Natural killer cell treated with Interleukin-12 subunit alpha and Interleukin-12 subunit beta and Interleukin-15 and Interleukin-18, amount 100 ng/mL, for 72 hours (primary cell): ENCODE measurements at regions not wholly inside any gene's neighbourhood (a gene's known extent, or its start where the extent isn't known, plus 50 kb on each side); places are given as distances from the start of the nearest gene placed in this dataset.

Experiments
- ATAC-seq, 2 donors: fragments of 150-1000 bp; cut with Tn5 transposase in 1 of 2; sonication (Bioruptor Pico), chemical (Tn5 transposase) in 1 of 2; 2 replicates each; pipeline ENCODE4 v1.10.0; 2021
- DNase-seq: peaks from one replicate; pipeline ENCODE4 v3.0.0; 2022; ENCODE audit warnings: low spot score
- H3K27ac Mint-ChIP-seq, 2 donors: 1 replicate in 1 of 2; 2 replicates in 1 of 2; pipeline ENCODE4 v1.8.0; 2022; ENCODE audit warnings: mixed read lengths in 2 of 2, mild to moderate bottlenecking in 1 of 2, moderate library complexity in 1 of 2
- H3K27me3 Mint-ChIP-seq, 2 donors: 1 replicate in 1 of 2; 2 replicates in 1 of 2; pipeline ENCODE4 v1.8.0; 2022; ENCODE audit warnings: mixed read lengths in 2 of 2
- H3K36me3 Mint-ChIP-seq: one replicate; pipeline ENCODE4 v1.8.0; 2022; ENCODE audit warnings: mixed read lengths
- H3K4me1 Mint-ChIP-seq, 2 donors: 1 replicate in 1 of 2; 2 replicates in 1 of 2; pipeline ENCODE4 v1.8.0; 2022; ENCODE audit warnings: low read depth in 2 of 2, mixed read lengths in 2 of 2, mild to moderate bottlenecking in 1 of 2
- H3K4me3 Mint-ChIP-seq: one replicate; pipeline ENCODE4 v1.8.0; 2022; ENCODE audit warnings: mixed read lengths
- H3K9me3 Mint-ChIP-seq: 2 replicates; pipeline ENCODE4 v1.8.0; 2022; ENCODE audit warnings: mixed read lengths

DNA sequence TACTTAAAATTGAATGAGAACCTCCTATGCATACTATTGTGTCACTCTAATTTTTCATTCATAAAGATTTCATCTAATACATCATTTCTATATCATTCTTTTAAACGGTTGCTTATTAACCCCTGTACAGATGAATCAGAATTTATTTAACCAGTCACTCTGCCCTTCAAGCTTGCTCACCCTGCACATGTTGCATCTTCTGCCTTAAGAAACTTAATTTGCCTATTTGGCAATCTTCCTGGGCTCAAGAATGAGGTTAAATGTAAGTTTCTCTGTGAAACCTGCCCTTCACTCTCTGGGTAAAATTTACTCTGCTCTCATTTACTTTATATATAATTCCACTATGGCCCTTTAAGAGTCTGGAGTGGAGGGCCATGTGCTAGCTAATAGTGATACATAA, 434.7 kb upstream of the ZNF608 start:
- Mint-ChIP-seq H3K4me3 (no peak overlapping the region), H3K4me1 (no peaks in the 10 kb centered on the region), H3K9me3 (peaks cover 16% of the 10 kb centered on the region), H3K36me3 (no peaks in the 10 kb centered on the region), H3K27ac (no peak overlapping the region), H3K27me3 (peaks cover 0 to 3% of the 10 kb centered on the region in 2 donors)
- ATAC-seq (no peak), DNase-seq (no peak)

DNA sequence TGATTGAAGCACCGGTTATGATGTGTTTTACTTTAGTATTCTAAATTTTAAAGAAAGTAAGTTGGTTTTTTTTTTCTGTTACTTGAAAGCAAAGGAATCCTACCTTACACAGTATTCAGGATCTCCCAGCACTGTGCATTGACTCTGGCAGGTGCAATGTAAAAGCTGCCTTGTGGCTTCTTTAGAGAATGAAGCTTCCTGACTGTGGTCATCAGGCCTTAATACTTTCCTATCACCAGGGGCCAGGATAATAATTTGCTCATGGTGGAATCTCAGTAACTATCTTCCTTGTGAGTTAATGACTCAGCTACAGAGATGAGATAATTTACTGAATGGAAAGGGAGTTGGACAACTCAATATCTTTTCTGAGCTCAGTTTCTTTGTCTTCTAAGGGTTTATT, 435.5 kb upstream of the ZNF608 start:
- H3K4me1 Mint-ChIP-seq = no peaks in the 10 kb centered on the region
- no peak overlapping the region for H3K27ac Mint-ChIP-seq
- no peak overlapping the region for H3K4me3 Mint-ChIP-seq
- no peaks in the 10 kb centered on the region for H3K36me3 Mint-ChIP-seq
- H3K27me3 Mint-ChIP-seq = peaks cover 0 to 3% of the 10 kb centered on the region in 2 donors
- peaks cover 15% of the 10 kb centered on the region for H3K9me3 Mint-ChIP-seq
- ATAC-seq (no peak), DNase-seq (no peak)

DNA sequence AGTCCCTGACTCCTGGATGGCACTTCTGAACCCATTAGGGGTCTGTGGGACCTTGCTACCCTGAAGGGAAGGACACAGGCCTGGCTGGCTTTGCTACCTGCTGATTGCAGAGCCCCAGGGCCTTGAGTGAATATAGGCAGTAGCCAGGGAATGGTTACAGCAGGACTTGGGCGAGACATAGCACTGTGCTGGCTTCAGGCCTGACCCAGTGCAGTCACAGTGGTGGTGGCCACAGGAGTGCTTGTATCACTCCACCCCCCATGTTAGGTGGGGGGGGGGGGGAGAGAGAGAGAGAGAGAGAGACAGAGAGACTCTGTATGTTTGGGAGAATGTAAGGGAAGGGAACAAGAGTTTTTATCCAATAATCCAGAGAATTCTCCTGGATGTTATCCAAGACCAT, 439.3 kb upstream of the ZNF608 start:
- no peaks in the 10 kb centered on the region for H3K36me3 Mint-ChIP-seq
- no peak for DNase-seq
- no peak overlapping the region for H3K4me3 Mint-ChIP-seq
- peaks cover 0 to 2% of the 10 kb centered on the region in 2 donors for H3K27me3 Mint-ChIP-seq
- H3K27ac Mint-ChIP-seq = no peak overlapping the region
- no peaks in the 10 kb centered on the region for H3K4me1 Mint-ChIP-seq
- H3K9me3 Mint-ChIP-seq = peaks cover 2% of the 10 kb centered on the region
- ATAC-seq = peak in 1 of 2 donors; percentile 52

DNA sequence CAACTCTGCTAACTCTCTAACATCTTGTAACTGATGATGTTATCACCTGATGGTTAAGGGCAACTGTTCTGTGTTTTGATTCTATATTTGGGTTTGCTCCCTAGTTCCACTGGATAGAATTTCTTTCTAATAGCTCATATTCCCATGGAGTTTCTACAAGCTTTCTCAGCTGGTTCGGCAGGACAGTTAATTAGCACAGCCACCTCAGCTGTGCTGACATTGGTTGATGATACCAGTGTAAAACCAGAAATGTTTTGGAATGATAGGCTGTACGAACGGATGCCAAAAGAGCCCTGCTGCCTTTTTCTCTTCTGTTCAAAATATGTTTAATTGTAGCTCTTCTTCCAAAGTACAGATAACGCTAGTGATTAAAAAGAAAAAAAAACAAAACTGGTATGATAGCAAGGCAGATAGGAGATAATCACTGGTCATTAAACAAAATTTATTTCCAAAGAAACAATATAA, 440.5 kb upstream of the ZNF608 start:
- Mint-ChIP-seq H3K27me3 (peaks cover 0 to 4% of the 10 kb centered on the region in 2 donors), H3K36me3 (no peaks in the 10 kb centered on the region), H3K4me1 (no peaks in the 10 kb centered on the region), H3K27ac (no peak overlapping the region), H3K4me3 (no peak overlapping the region), H3K9me3 (peaks cover 3% of the 10 kb centered on the region)
- DNase-seq = no peak
- ATAC-seq = no peak

DNA sequence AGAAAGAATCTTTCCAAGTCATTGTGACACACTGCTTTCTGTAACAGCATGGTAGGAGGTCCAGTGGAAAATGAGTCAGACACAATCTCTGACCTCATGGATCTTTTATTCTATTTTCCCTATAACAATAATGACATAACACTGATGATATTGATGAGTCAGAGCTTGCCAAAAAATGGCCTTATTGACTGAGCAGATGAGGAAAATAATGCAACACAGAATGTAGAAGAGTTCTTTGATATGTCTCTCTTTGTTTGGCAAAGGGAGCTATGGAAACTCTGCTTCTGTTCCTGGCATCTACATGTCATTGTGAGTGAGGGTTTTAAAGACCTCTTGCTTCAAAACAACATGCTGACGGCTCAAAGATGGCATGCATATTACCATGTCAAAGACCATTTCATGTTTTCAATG, 443.1 kb upstream of the ZNF608 start:
- Mint-ChIP-seq H3K27me3 (peaks cover 0 to 4% of the 10 kb centered on the region in 2 donors), H3K36me3 (no peaks in the 10 kb centered on the region), H3K9me3 (peaks cover 3% of the 10 kb centered on the region), H3K4me3 (no peak overlapping the region), H3K4me1 (no peaks in the 10 kb centered on the region), H3K27ac (no peak overlapping the region)
- ATAC-seq (no peak), DNase-seq (no peak)

DNA sequence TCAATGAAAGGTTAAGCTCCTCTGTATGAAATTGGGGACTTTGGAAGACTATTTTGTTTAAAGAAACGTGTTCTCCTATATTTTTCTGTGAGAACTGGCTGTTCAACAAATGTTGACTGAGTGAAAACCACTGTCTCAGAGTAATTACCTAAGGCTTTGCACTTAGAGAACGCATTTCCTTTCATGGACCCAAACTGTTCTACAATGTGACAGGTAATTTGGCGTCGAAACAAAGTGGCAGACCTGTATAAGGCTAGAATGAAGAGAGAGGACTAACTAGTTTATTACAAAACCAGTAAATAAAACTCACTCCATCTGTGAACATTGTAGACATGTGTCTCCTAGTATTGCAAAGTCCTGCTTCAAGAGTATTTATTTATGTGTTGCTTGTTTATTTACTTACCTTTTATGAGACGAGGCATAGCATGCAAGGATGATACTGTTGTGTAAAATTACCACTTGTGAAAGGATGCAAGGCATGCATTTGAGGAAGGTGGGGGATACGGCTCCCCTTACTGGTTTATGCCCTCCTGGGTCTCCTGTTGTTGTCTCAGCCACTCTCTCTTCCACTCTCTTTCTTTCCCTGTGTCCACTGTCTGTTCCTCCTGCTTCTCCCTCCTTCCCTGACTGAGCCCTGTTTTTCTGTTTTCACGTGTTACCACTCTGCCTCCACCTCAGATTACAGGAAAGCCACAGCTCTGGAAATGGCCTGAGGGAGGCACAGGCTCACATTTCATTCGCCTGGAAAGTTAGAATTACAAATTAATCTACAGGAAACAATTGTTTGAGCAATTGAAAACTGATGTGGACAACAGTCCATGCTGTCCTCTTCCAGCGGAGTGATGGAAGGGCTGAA, 444.0 kb upstream of the ZNF608 start:
- DNase-seq (no peak), ATAC-seq (no peak)
- no peaks in the 10 kb centered on the region for H3K4me1 Mint-ChIP-seq
- peaks cover 0 to 4% of the 10 kb centered on the region in 2 donors for H3K27me3 Mint-ChIP-seq
- H3K27ac Mint-ChIP-seq = no peak overlapping the region
- no peak overlapping the region for H3K4me3 Mint-ChIP-seq
- no peaks in the 10 kb centered on the region for H3K36me3 Mint-ChIP-seq
- peaks cover 3% of the 10 kb centered on the region for H3K9me3 Mint-ChIP-seq

DNA sequence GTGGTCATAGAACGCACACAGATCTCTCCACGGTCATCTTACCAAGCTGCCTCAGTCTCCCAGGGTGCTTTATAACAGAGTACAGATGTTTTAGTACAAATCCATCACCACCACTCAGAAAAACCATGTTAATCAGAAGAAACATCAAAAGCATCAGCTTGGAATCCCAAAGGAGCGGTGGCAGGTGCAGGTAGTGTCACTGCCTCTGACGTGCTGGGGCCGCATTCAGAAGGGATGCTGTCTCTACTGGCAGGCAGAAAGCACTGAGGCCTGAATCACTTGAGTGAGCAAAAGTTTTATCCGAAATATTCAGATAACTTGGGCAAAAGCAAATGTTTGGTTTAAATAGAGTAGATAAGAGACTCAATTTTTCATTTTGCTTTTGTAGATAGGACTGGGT, 448.4 kb upstream of the ZNF608 start:
- ATAC-seq = no peak
- Mint-ChIP-seq H3K9me3 (peaks cover 3% of the 10 kb centered on the region), H3K4me3 (no peak overlapping the region), H3K4me1 (no peaks in the 10 kb centered on the region), H3K36me3 (no peaks in the 10 kb centered on the region), H3K27ac (no peak overlapping the region), H3K27me3 (peaks cover 0 to 4% of the 10 kb centered on the region in 2 donors)
- DNase-seq = no peak

DNA sequence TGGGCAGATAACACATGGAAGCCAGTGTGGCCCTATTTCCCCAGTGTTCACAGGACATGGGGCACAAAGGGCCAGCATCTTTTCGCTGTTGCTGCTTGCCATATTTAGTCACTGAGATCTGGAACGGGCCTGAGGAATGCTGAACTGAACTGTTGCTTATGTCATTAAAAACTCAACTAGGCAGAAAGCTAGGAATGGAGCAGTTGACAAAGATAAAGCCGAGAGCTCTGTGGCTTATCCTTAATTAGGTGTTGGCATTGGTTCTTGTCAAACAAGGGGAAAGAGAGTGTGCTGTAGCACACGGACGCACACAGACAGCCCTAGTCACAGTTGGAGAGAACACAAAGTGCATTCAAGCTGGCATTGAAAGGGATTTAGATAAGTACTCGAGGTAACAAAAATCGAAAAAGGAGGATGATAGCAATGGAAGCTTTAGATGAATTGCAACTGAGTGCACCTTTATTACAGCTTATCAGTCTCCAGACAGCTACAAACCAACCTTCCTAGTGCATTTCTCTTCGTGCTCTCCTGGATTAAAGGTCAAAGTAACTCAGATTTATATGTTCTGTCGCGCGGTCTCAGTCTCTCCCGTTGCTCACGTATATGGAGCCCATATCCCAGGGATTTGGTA, 450.2 kb upstream of the ZNF608 start:
- no peak for DNase-seq
- H3K27me3 Mint-ChIP-seq = no peaks in the 10 kb centered on the region
- no peak overlapping the region for H3K27ac Mint-ChIP-seq
- no peak overlapping the region for H3K4me3 Mint-ChIP-seq
- no peaks in the 10 kb centered on the region for H3K9me3 Mint-ChIP-seq
- peaks cover 6 to 11% of the 10 kb centered on the region in 2 donors for H3K4me1 Mint-ChIP-seq
- no peak for ATAC-seq
- no peaks in the 10 kb centered on the region for H3K36me3 Mint-ChIP-seq

DNA sequence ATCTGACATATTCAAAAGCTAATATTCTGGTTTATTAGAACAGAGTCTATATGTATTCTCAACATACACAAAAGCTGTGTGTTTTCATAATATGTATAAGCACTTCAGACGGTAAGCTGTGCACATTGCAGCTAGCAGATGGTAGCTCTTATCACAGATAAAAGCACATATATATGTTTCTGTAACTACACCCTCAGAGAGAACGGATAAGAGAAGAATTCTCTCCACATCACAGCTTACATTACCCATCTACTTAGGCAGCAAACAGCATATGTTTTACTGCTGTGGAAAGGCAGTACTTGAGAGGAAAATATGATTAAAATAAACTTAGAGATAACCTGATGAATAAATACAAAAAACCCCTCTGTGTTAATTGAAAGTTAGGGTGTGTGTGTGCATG, 450.9 kb upstream of the ZNF608 start:
- H3K4me3 Mint-ChIP-seq = no peak overlapping the region

DNA sequence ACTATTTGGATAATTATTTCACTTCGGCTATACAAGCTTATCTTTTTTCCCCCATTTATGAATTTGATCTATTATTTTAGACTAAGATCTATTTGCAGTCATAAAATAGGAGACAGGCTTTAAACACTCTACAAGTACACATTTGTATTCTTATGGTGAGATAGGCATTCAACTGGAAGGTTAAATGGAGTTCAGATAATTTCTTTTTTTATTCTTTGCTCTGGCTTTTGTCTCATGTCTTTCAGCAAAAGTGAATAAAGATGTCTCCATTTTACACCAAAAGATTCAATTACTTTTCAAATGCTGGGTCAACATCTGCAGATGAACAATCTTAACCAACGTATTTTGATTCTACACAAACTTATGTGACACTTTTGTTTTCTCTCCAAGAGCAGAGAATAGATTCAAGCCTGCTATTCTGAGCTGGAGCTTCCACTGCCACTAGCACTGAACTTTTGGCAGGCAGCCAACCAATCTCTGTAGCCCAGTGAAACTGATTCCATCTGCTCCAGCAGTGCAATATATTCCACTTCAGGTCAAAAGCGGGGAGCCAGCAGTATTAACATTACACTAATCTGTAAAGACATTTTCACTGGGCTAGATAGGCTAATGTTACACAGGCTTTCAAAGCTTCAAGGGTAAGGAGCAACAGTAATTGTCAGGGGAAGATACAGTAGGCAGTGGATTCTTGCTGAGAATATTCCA, 452.0 kb upstream of the ZNF608 start:
- no peaks in the 10 kb centered on the region for H3K27me3 Mint-ChIP-seq
- H3K9me3 Mint-ChIP-seq = no peaks in the 10 kb centered on the region
- no peak overlapping the region for H3K4me3 Mint-ChIP-seq
- ATAC-seq = no peak
- no peak for DNase-seq
- no peaks in the 10 kb centered on the region for H3K36me3 Mint-ChIP-seq
- H3K4me1 Mint-ChIP-seq = peaks cover 14 to 25% of the 10 kb centered on the region in 2 donors
- no peak overlapping the region for H3K27ac Mint-ChIP-seq

More for the DNA sequence above, 450.9 kb upstream of the ZNF608 start:
- H3K27ac Mint-ChIP-seq = no peak overlapping the region
- no peaks in the 10 kb centered on the region for H3K9me3 Mint-ChIP-seq
- DNase-seq = no peak
- no peaks in the 10 kb centered on the region for H3K27me3 Mint-ChIP-seq
- no peak for ATAC-seq
- H3K4me1 Mint-ChIP-seq = peaks cover 13 to 16% of the 10 kb centered on the region in 2 donors
- no peaks in the 10 kb centered on the region for H3K36me3 Mint-ChIP-seq

DNA sequence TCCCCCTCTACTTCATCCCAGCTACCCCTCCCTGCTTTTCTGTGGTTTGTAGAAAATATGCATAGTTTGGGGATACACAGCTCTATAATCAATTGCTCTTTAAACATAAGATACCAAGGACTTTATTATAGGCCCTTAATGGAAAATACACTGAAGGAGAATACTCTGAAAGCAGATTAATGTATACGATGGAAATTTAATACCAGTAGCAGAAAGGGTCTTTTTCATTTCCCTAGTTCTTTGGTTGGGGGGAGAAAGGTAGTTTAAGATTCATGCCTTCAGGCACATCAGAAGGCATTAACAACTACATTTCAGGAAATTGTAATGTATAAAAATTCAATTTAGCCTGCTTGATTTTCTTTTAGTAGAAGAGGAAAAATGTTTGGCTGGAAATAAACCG, 452.9 kb upstream of the ZNF608 start:
- Mint-ChIP-seq H3K9me3 (no peaks in the 10 kb centered on the region), H3K36me3 (peaks cover 5% of the 10 kb centered on the region), H3K4me3 (no peak overlapping the region), H3K4me1 (peaks cover 22 to 32% of the 10 kb centered on the region in 2 donors), H3K27ac (no peak overlapping the region), H3K27me3 (no peaks in the 10 kb centered on the region)
- no peak for DNase-seq
- no peak for ATAC-seq

DNA sequence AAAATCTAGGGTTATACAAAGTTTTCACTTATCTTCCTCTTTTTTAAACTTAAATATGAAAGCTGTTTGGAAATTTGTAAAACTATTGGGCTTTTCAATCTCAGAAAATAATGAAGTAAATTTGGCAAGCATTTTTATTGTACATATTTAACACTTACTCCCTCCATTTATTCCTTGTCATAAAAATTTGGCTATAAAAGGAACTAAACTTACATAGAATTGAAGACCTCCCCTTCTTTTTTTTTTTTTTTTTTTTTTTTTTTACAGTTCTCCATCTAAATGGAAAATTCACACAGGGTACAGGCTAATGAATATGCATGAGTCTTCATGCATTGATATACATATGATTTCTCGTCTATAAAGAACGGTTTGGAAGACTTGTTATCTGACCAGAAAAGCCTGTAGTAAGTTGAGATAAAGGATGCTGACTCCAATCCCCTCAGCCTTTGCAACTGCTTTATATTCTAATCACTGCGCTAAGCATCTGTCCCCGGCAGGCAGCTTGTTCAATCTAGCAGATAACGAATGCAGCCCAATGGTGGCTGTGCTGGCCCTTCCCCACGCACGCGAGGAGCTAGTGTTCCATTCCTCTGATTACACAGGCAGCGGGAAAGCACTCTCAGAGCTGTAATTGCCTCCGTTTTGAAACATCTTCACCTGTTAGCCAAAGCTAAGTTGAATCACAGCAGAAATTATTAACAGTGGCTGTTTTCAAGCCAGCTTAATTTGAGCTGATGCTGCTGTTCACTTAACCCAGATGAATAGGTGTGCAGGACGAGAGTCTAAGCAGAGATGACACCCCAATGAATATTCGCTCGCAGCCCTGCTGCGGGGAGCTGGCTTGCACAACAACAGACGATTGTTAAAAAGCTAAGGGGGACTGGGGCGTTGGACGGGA, 453.8 kb upstream of the ZNF608 start:
- H3K9me3 Mint-ChIP-seq = no peaks in the 10 kb centered on the region
- DNase-seq (no peak), ATAC-seq (peak; percentile 24 to 63)
- H3K4me1 Mint-ChIP-seq = peaks cover 24 to 35% of the 10 kb centered on the region in 2 donors
- no peaks in the 10 kb centered on the region for H3K27me3 Mint-ChIP-seq
- peak overlapping the region; percentile 36 to 57 for H3K27ac Mint-ChIP-seq
- peak overlapping the region; percentile 74 for H3K4me3 Mint-ChIP-seq
- peaks cover 9% of the 10 kb centered on the region for H3K36me3 Mint-ChIP-seq

DNA sequence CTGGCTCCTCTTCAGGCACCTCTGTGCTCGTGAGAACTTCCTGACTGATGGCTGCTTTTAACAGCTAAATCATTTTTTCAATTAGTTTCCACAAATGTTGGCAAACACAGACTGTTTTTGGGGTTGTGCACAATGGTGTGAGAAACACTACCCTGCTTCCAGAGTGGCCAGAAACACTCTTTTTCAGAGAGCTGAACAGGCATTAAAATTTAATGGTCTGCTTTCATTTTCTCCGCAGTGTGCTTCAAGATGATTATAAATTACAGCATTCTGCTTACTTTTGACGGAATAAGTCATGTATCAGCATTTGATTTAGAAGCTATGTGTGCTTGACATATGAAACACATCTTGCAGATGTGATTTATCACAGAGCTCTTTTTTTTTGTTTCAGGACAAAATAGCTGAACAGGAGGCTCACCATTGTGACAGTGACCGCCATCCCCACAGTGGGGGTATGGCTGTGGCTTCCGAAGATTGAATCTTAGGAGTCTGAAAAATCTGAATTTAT, 454.5 kb upstream of the ZNF608 start:
- Mint-ChIP-seq H3K4me1 (peaks cover 31 to 41% of the 10 kb centered on the region in 2 donors), H3K27me3 (no peaks in the 10 kb centered on the region), H3K36me3 (peaks cover 9% of the 10 kb centered on the region), H3K27ac (peak overlapping the region in 1 of 2 donors; percentile 57), H3K9me3 (no peaks in the 10 kb centered on the region), H3K4me3 (peak overlapping the region; percentile 74)
- no peak for ATAC-seq
- no peak for DNase-seq
